ENCODE measurements at regions not wholly inside any gene's neighbourhood (a gene's known extent, or its start where the extent isn't known, plus 50 kb on each side); places are given as distances from the start of the nearest gene placed in this dataset.

DNA sequence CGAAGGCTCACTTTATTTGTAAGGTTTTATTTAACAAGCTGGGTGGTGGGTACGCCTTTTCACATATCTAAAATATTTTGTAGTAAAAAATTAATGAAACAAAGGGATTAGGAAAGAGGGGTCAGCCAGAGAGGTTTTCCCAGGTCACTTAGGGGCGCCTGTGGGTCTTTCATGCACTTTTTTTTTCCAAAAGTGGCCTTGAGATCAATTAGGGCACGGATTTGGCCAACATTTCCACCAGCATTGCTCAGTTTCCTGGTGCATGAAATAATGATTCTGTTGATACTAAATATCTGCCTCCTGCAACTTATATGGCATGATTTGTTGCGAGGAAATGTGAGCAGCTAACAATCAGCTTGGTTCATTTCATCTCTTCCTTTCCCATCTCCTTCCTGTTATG, 67.6 kb upstream of the ZCCHC2 start:
- H3K9me3 ChIP-seq (ENCODE audit: insufficient read depth in 2 of 2, low read depth in 1 of 2, low read length in 1 of 2) = no peaks in the 10 kb centered on the region
- no peaks in the 10 kb centered on the region for H3K79me2 ChIP-seq (ENCODE audit: control insufficient read depth in 1 of 2, insufficient read depth in 2 of 2, low read length in 2 of 2)
- ChIA-PET POLR2A (ENCODE audit: partially characterized antibody) (no interaction called here), CTCF (ENCODE audit: partially characterized antibody) (interaction anchor here (0.6 to 4.8 kb wide), 6 partner anchors 18 to 131 kb away, joined by 3 to 28 read pairs (median 4); no protein-coding TSS in a partner anchor)
- H4K8ac ChIP-seq (ENCODE audit: extremely low read depth, insufficient read depth, low read length) = no peak overlapping the region
- no peak overlapping the region for H3K18ac ChIP-seq (ENCODE audit: extremely low read depth, low read length)
- H3K4me3 ChIP-seq (ENCODE audit: extremely low read depth in 1 of 4, insufficient read depth in 2 of 4, low read depth in 3 of 4, low read length in 4 of 4) = no peak overlapping the region
- no peak overlapping the region for H3K23ac ChIP-seq (ENCODE audit: insufficient read length)
- H3K4ac ChIP-seq (replicated peaks; ENCODE audit: insufficient read length, low read depth, low read length) = no peak overlapping the region
- H3K4me1 ChIP-seq (replicated peaks in 1 of 4; ENCODE audit: control insufficient read depth in 3 of 4, insufficient read depth in 4 of 4, low read length in 3 of 4) = peaks cover 0 to 6% (median 0%) of the 10 kb centered on the region in 4 experiments; a peak in 2 of 7 replicates
- no peak overlapping the region for H3K4me2 ChIP-seq (ENCODE audit: insufficient read depth in 1 of 2, low read depth in 2 of 2, low read length in 2 of 2)
- no peaks in the 10 kb centered on the region for H3K27me3 ChIP-seq (replicated peaks in 1 of 4; ENCODE audit: control insufficient read depth in 3 of 4, extremely low read depth in 1 of 4, insufficient read depth in 3 of 4, low read length in 3 of 4)
- no peak overlapping the region for H2BK120ac ChIP-seq (replicated peaks; ENCODE audit: low read depth, low read length)
- H3K9ac ChIP-seq (replicated peaks in 1 of 4; ENCODE audit: extremely low read depth in 1 of 4, low read depth in 3 of 4, low read length in 3 of 4) = no peak overlapping the region
- no peak overlapping the region for H2BK5ac ChIP-seq (ENCODE audit: low read depth, low read length)
- H4K20me1 ChIP-seq (replicated peaks in 1 of 2; ENCODE audit: control insufficient read depth in 1 of 2, insufficient read depth in 2 of 2, low read length in 2 of 2) = no peaks in the 10 kb centered on the region
- H2AFZ ChIP-seq (ENCODE audit: low read length) = no peak overlapping the region
- no peak for TF ChIP-seq EGR1 (IDR thresholded peaks at IDR 0.05; ENCODE audit: borderline replicate concordance, low read depth, low read length)
- TF ChIP-seq RAD21 (IDR thresholded peaks at IDR 0.05 in 1 of 2, conservative IDR thresholded peaks at IDR 0.05 in 1 of 2; ENCODE audit: low read depth in 2 of 2, low read length in 2 of 2) = no peak
- no peak for TF ChIP-seq CBX8 (IDR thresholded peaks at IDR 0.05; ENCODE audit: borderline replicate concordance, low read depth, low read length)
- no peak for TF ChIP-seq SIX5 (IDR thresholded peaks at IDR 0.05; ENCODE audit: low read depth, low read length)
- no peak for TF ChIP-seq CHD1 (IDR thresholded peaks at IDR 0.05; ENCODE audit: low read depth, low read length)
- TF ChIP-seq NANOG (IDR thresholded peaks at IDR 0.05; ENCODE audit: insufficient read depth, low read depth, low read length, poor library complexity, severe bottlenecking) = no peak
- no peak for TF ChIP-seq ZNF274 (IDR thresholded peaks at IDR 0.05; ENCODE audit: borderline replicate concordance, extremely low read depth, low read length)
- TF ChIP-seq SP4 (IDR thresholded peaks at IDR 0.05; ENCODE audit: low read length) = no peak
- TF ChIP-seq KDM4A (IDR thresholded peaks at IDR 0.05; ENCODE audit: low read depth, low read length, severe bottlenecking) = no peak
- no peak for TF ChIP-seq CREB1 (IDR thresholded peaks at IDR 0.05)
- TF ChIP-seq RNF2 (IDR thresholded peaks at IDR 0.05; ENCODE audit: borderline replicate concordance, low read depth, low read length, missing control alignments, poor library complexity, severe bottlenecking) = no peak
- no peak for TF ChIP-seq TCF12 (IDR thresholded peaks at IDR 0.05; ENCODE audit: low read depth, low read length)
- no peak for TF ChIP-seq KDM1A (IDR thresholded peaks at IDR 0.05; ENCODE audit: borderline replicate concordance, low read length)
- H4K5ac ChIP-seq (ENCODE audit: insufficient read length, low read depth, low read length) = no peak overlapping the region
- H3K23me2 ChIP-seq (ENCODE audit: low read depth, low read length) = no peaks in the 10 kb centered on the region
- no peak overlapping the region for H2BK20ac ChIP-seq (ENCODE audit: low read length)
- H3K56ac ChIP-seq (replicated peaks; ENCODE audit: insufficient read length, low read depth, low read length) = no peak overlapping the region
- H3K27ac ChIP-seq (ENCODE audit: low read depth, low read length) = no peak overlapping the region
- 75% methylated on average over 5 of the region's 5 CpGs; no CpG with 5 or more reads in 1 of the 2 experiments for WGBS, 2 experiments (ENCODE audit: extremely low coverage in 1 of 2, insufficient coverage in 1 of 2, insufficient read length in 1 of 2, insufficient replicate concordance in 2 of 2, low coverage in 1 of 2, low lambda C conversion rate in 2 of 2, missing lambda C conversion rate in 1 of 2)
- DNase-seq (ENCODE audit: low read depth in 1 of 2, low spot score in 2 of 2) = no peak
- no peak overlapping the region for H3K14ac ChIP-seq (ENCODE audit: insufficient read length)
- no peak overlapping the region for H2AK5ac ChIP-seq (ENCODE audit: low read depth, low read length)
- H2BK15ac ChIP-seq (ENCODE audit: low read length) = no peak overlapping the region
- no peaks in the 10 kb centered on the region for H3K36me3 ChIP-seq (ENCODE audit: control insufficient read depth in 2 of 4, insufficient read depth in 4 of 4, low read length in 3 of 4)
- no peaks in the 10 kb centered on the region for H3K79me1 ChIP-seq (ENCODE audit: low read depth, low read length)
- no peak overlapping the region for H4K91ac ChIP-seq (replicated peaks; ENCODE audit: insufficient read length, low read length)
- no peak for FAIRE-seq
- H2BK12ac ChIP-seq (ENCODE audit: low read depth, low read length) = no peak overlapping the region
